ENCODE measurements at regions not wholly inside any gene's neighbourhood (a gene's known extent, or its start where the extent isn't known, plus 50 kb on each side); places are given as distances from the start of the nearest gene placed in this dataset.

- H3K4me1 ChIP-seq: no peaks in the 10 kb centered on the region
- ATAC-seq: no peak
- H3K36me3 ChIP-seq (ENCODE audit: insufficient read depth in 1 of 2, low read depth in 1 of 2): no peaks in the 10 kb centered on the region
- TF ChIP-seq CTCF (IDR thresholded peaks at IDR 0.05): no peak
- H3K27ac ChIP-seq: no peak overlapping the region
- H3K27me3 ChIP-seq (ENCODE audit: insufficient read depth in 3 of 3, low read length in 2 of 3): no peaks in the 10 kb centered on the region
- H3K9me3 ChIP-seq: no peaks in the 10 kb centered on the region
- DNase-seq: no peak
- WGBS, 3 donors: 25 to 46% (median 38%) methylated on average over 4 of the region's 4 CpGs
- no peak overlapping the region for H3K4me3 ChIP-seq
- intact Hi-C loops (cut with DNase I): no loop called here
Measured at GRCh38 chr4:187059895-187060294, 336.2 kb upstream of the FAT1 start.

- no peak overlapping the region for H3K4me3 ChIP-seq
- 76 to 82% (median 81%) methylated on average over 14 of the region's 14 CpGs for WGBS, 3 donors
- intact Hi-C loops (cut with DNase I): no loop called here
- ATAC-seq (no peak), DNase-seq (no peak)
- no peak for TF ChIP-seq CTCF (IDR thresholded peaks at IDR 0.05)
- H3K27me3 ChIP-seq (ENCODE audit: insufficient read depth in 3 of 3, low read length in 2 of 3): no peaks in the 10 kb centered on the region
- no peak overlapping the region for H3K27ac ChIP-seq
- no peaks in the 10 kb centered on the region for H3K36me3 ChIP-seq (ENCODE audit: insufficient read depth in 1 of 2, low read depth in 1 of 2)
- no peaks in the 10 kb centered on the region for H3K9me3 ChIP-seq
- H3K4me1 ChIP-seq: no peaks in the 10 kb centered on the region
Measured at GRCh38 chr4:187060551-187060950, 336.9 kb upstream of the FAT1 start.

DNA sequence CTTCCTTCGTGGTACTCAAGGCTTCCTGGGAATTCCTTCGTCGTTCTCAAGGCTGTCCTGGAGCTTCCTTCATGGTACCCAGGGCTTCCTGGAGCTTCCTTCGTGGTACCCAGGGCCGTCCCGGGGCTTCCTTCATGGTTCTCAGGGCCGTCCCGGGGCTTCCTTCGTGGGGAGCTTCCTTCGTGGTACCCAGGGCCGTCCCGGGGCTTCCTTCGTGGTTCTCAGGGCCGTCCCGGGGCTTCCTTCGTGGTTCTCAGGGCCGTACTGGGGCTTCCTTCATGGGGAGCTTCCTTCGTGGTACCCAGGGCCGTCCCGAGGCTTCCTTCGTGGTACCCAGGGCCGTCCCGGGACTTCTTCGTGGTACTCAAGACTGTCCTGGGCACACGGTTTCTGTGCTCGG lies 339.6 kb upstream of the FAT1 start:
- intact Hi-C loops (cut with DNase I): no loop called here
- DNase-seq: no peak
- Histone ChIP-seq H3K27me3 (ENCODE audit: insufficient read depth in 3 of 3, low read length in 2 of 3) (no peaks in the 10 kb centered on the region), H3K9me3 (no peaks in the 10 kb centered on the region), H3K27ac (no peak overlapping the region), H3K36me3 (ENCODE audit: insufficient read depth in 1 of 2, low read depth in 1 of 2) (no peaks in the 10 kb centered on the region), H3K4me1 (no peaks in the 10 kb centered on the region), H3K4me3 (no peak overlapping the region)
- no peak for TF ChIP-seq CTCF (IDR thresholded peaks at IDR 0.05)
- no peak for ATAC-seq
- WGBS, 3 donors: 84 to 94% (median 88%) methylated on average over 26 of the region's 26 CpGs

DNA sequence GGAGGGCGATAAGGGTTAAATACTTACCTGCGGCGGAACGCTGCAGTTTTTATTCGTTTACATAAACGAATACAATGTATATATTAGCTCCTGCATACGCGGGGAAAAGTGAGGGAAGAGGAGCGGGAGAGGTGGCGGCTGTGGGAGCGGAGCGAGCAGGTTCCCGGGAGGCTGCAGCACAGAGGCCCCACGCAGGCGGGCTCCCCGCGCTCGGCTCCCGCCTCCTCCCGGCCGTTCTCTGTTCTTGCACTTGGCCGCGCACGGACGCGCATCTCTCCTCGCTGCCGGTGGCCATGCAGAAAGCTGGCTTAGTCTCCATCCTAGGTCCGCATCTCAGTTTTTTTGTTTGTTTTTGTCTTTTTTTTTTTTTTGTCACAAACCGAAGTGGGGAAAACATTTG lies 340.4 kb upstream of the FAT1 start:
- Histone ChIP-seq H3K36me3 (ENCODE audit: insufficient read depth in 1 of 2, low read depth in 1 of 2) (no peaks in the 10 kb centered on the region), H3K4me3 (no peak overlapping the region), H3K9me3 (no peaks in the 10 kb centered on the region), H3K4me1 (no peaks in the 10 kb centered on the region), H3K27me3 (ENCODE audit: insufficient read depth in 3 of 3, low read length in 2 of 3) (no peaks in the 10 kb centered on the region), H3K27ac (no peak overlapping the region)
- TF ChIP-seq CTCF (IDR thresholded peaks at IDR 0.05): no peak
- no peak for DNase-seq
- no peak for ATAC-seq
- intact Hi-C loops (cut with DNase I): no loop called here
- WGBS, 3 donors: 85 to 92% (median 90%) methylated on average over 30 of the region's 30 CpGs

- no peaks in the 10 kb centered on the region for H3K9me3 ChIP-seq
- H3K27me3 ChIP-seq (ENCODE audit: insufficient read depth in 3 of 3, low read length in 2 of 3): no peaks in the 10 kb centered on the region
- H3K4me1 ChIP-seq: no peaks in the 10 kb centered on the region
- intact Hi-C loops (cut with DNase I): no loop called here
- no peak for TF ChIP-seq CTCF (IDR thresholded peaks at IDR 0.05)
- no peak overlapping the region for H3K4me3 ChIP-seq
- no peak overlapping the region for H3K27ac ChIP-seq
- DNase-seq (no peak), ATAC-seq (no peak)
- no peaks in the 10 kb centered on the region for H3K36me3 ChIP-seq (ENCODE audit: insufficient read depth in 1 of 2, low read depth in 1 of 2)
- WGBS, 3 donors: 27 to 41% (median 30%) methylated on average over 1 of the region's 1 CpG
Measured at GRCh38 chr4:187065396-187065795, 341.7 kb upstream of the FAT1 start.

Measured in psoas muscle (tissue), 7 donors.